PC-9 (cell line): ENCODE measurements at regions not wholly inside any gene's neighbourhood (a gene's known extent, or its start where the extent isn't known, plus 50 kb on each side); places are given as distances from the start of the nearest gene placed in this dataset.

ENCODE experiments used
- BruUV-seq: library from RNA; stranded (reverse); fragments of 400-500 nt; replicated peaks from 2 replicates; lab custom pipeline; 2021; lab: Mats Ljungman, UMichigan
- CTCF ChIA-PET: fragments of 300-600 bp; sonication (Branson Sonifier 250); formaldehyde crosslinking; loops from one replicate; lab custom pipeline; 2022; ENCODE audit warnings: antibody characterized with exemption; lab: Charles Lee
- POLR2A ChIA-PET: fragments of 300-600 bp; sonication (Branson Sonifier 250); formaldehyde crosslinking; loops from one replicate; lab custom pipeline; 2022; ENCODE audit warnings: antibody characterized with exemption; ENCODE audit not compliant: unreplicated experiment; lab: Charles Lee
- DNase-seq, 2 experiments: peaks; one replicate each; pipeline versions ENCODE4 v3.0.0 to v3.0.0-alpha.2; 2015 to 2022; ENCODE audit warnings: mixed read lengths in 1 of 2
- H2AFZ ChIP-seq: fragments of 200-600 bp; sonication (generic); 2 replicates; pipeline ENCODE4 v1.8.1; 2017; ENCODE audit warnings: antibody characterized with exemption
- H3F3A ChIP-seq: fragments of 200-600 bp; sonication (generic); 2 replicates; pipeline ENCODE4 v1.8.1; 2017; ENCODE audit warnings: antibody characterized with exemption, mild to moderate bottlenecking, low read depth; ENCODE audit not compliant: insufficient read depth
- H3K27ac ChIP-seq: fragments of 200-600 bp; sonication (generic); 2 replicates; pipeline ENCODE4 v1.6.1; 2016; ENCODE audit warnings: mixed run types
- H3K27me3 ChIP-seq: fragments of 200-600 bp; sonication (generic); 2 replicates; pipeline ENCODE4 v1.6.1; 2016; ENCODE audit warnings: low read depth, mixed run types; ENCODE audit not compliant: insufficient read depth
- H3K36me3 ChIP-seq: fragments of 200-600 bp; sonication (generic); 2 replicates; pipeline ENCODE4 v1.6.1; 2016; ENCODE audit warnings: low read depth, mixed run types
- H3K4me1 ChIP-seq: fragments of 200-600 bp; sonication (generic); replicated peaks from 2 replicates; pipeline ENCODE4 v1.6.1; 2016; ENCODE audit warnings: mixed run types; ENCODE audit not compliant: insufficient read depth
- H3K4me2 ChIP-seq: fragments of 200-600 bp; sonication (generic); 2 replicates; pipeline ENCODE4 v1.6.1; 2017; ENCODE audit warnings: mixed run types
- H3K4me3 ChIP-seq: fragments of 200-600 bp; sonication (generic); 2 replicates; pipeline ENCODE4 v1.6.1; 2016; ENCODE audit warnings: mixed run types
- H3K79me2 ChIP-seq: fragments of 200-600 bp; sonication (generic); 2 replicates; pipeline ENCODE4 v1.6.1; 2017; ENCODE audit warnings: low read depth, mixed run types
- H3K9me2 ChIP-seq: fragments of 200-600 bp; sonication (generic); 2 replicates; pipeline ENCODE4 v1.8.1; 2017; ENCODE audit warnings: mild to moderate bottlenecking; ENCODE audit not compliant: insufficient read depth
- H3K9me3 ChIP-seq: fragments of 200-600 bp; sonication (generic); 2 replicates; pipeline ENCODE4 v1.8.1; 2016; ENCODE audit warnings: low read depth; ENCODE audit not compliant: insufficient read depth
- H4K20me1 ChIP-seq: fragments of 200-600 bp; sonication (generic); 2 replicates; pipeline ENCODE4 v1.8.1; 2017; ENCODE audit not compliant: insufficient read depth
- CTCF ChIP-seq: fragments of 200-600 bp; sonication (generic); conservative IDR thresholded peaks from 2 replicates; pipeline ENCODE4 v1.6.1; 2017; ENCODE audit warnings: mixed run types, antibody characterized with exemption, mild to moderate bottlenecking, moderate library complexity
- EZH2 ChIP-seq: fragments of 200-600 bp; sonication (generic); IDR thresholded peaks from 2 replicates; pipeline ENCODE4 v1.8.0; 2017; ENCODE audit warnings: antibody characterized with exemption, low read depth
- intact Hi-C: fragments of 100-400 bp; cut with micrococcal nuclease; formaldehyde crosslinking; loops from one replicate; pipeline ENCODE4 v1.10.0; 2022; ENCODE audit not compliant: unreplicated experiment

- DNase-seq: no peak
- intact Hi-C loops: loop anchor here (5.0 kb wide), 1 partner anchor 273 kb away; no protein-coding TSS in a partner anchor
- BruUV-seq: no TSS peak
- ChIA-PET POLR2A (no interaction called here), CTCF (interaction anchor here (0.6 kb wide), 1 partner anchor 262 kb away, joined by 6 read pairs; no protein-coding TSS in a partner anchor)
- H3K4me2 ChIP-seq: no peak overlapping the region
- no peak overlapping the region for H3K4me3 ChIP-seq
- H3K9me3 ChIP-seq: no peaks in the 10 kb centered on the region
- no peaks in the 10 kb centered on the region for H3F3A ChIP-seq
- no peaks in the 10 kb centered on the region for H3K36me3 ChIP-seq
- no peak overlapping the region for H2AFZ ChIP-seq
- H3K9me2 ChIP-seq: no peaks in the 10 kb centered on the region
- H3K4me1 ChIP-seq: no peaks in the 10 kb centered on the region
- TF ChIP-seq EZH2: no peak
- TF ChIP-seq CTCF: no peak
- no peaks in the 10 kb centered on the region for H4K20me1 ChIP-seq
- H3K79me2 ChIP-seq: no peaks in the 10 kb centered on the region
- no peak overlapping the region for H3K27ac ChIP-seq
- peaks cover 7% of the 10 kb centered on the region; the same call in 1 of the 2 replicates for H3K27me3 ChIP-seq
Observed at GRCh38 chr10:116798859-116799258, 50.4 kb upstream of the ENO4 start.
